GM19025 (cell line): ENCODE measurements at regions not wholly inside any gene's neighbourhood (a gene's known extent, or its start where the extent isn't known, plus 50 kb on each side); places are given as distances from the start of the nearest gene placed in this dataset.
A peak's percentile ranks its signal among the peaks of the same experiment; 100 is the strongest.

Source experiments
- ATAC-seq: cut with Tn5 transposase; IDR thresholded peaks from one replicate; pipeline ENCODE4 v1.9.1; 2021; ENCODE audit warnings: mild to moderate bottlenecking, low read depth, moderate library complexity; ENCODE audit not compliant: unreplicated experiment

- ATAC-seq, result no peak
Measured at GRCh38 chr6:14614631-14615030, 497.1 kb downstream of the CD83 start.

- no peak for ATAC-seq
Measured at GRCh38 chr6:14616656-14617055, 499.1 kb downstream of the CD83 start.

- ATAC-seq, result no peak
Measured at GRCh38 chr6:14618759-14619418, 501.3 kb downstream of the CD83 start.

GRCh38 chr6:14619419-14619781 lies 501.8 kb downstream of the CD83 start:
- no peak for ATAC-seq

- no peak for ATAC-seq
Measured at GRCh38 chr6:14620522-14620921, 502.9 kb downstream of the CD83 start.

- no peak for ATAC-seq
Measured at GRCh38 chr6:14621518-14621917, 503.9 kb downstream of the CD83 start.

- ATAC-seq, result no peak
Measured at GRCh38 chr6:14622085-14622484, 504.5 kb downstream of the CD83 start.

GRCh38 chr6:14622909-14623505 lies 505.4 kb downstream of the CD83 start:
- ATAC-seq, result no peak

- no peak for ATAC-seq
Measured at GRCh38 chr6:14625173-14625895, 507.8 kb downstream of the CD83 start.

GRCh38 chr6:14626556-14626955 lies 509.0 kb downstream of the CD83 start:
- ATAC-seq, result no peak

GRCh38 chr6:14630016-14630415 lies 512.4 kb downstream of the CD83 start:
- no peak for ATAC-seq

GRCh38 chr6:14633479-14633878 lies 515.9 kb downstream of the CD83 start:
- ATAC-seq, result no peak

- no peak for ATAC-seq
Measured at GRCh38 chr6:14634072-14634471, 516.5 kb downstream of the CD83 start.

GRCh38 chr6:14635195-14635594 lies 517.6 kb downstream of the CD83 start:
- no peak for ATAC-seq

- ATAC-seq, result peak; percentile 60
Measured at GRCh38 chr6:14635934-14636591, 518.5 kb downstream of the CD83 start.

GRCh38 chr6:14638435-14638905 lies 520.9 kb downstream of the CD83 start:
- no peak for ATAC-seq

- no peak for ATAC-seq
Measured at GRCh38 chr6:14638906-14639761, 521.6 kb downstream of the CD83 start.

- ATAC-seq, result no peak
Measured at GRCh38 chr6:14639983-14640599, 522.5 kb downstream of the CD83 start.

GRCh38 chr6:14640631-14641030 lies 523.1 kb downstream of the CD83 start:
- ATAC-seq, result no peak
